Lower lobe of right lung (tissue), 2 donors: ENCODE measurements at regions not wholly inside any gene's neighbourhood (a gene's known extent, or its start where the extent isn't known, plus 50 kb on each side); places are given as distances from the start of the nearest gene placed in this dataset.
A peak's percentile ranks its signal among the peaks of the same experiment; 100 is the strongest.
"Not testable (repeated sequence)": the region's sequence is repeated elsewhere in the genome, so short reads cannot be mapped to it uniquely, and the experiment has no call there.

Experiments used
- ATAC-seq, 2 donors: fragments of 200-7000 bp; cut with Tn5 transposase; one replicate each; pipeline ENCODE4 v1.9.1; 2020 to 2022; ENCODE audit warnings: mild to moderate bottlenecking in 2 of 2, moderate library complexity in 2 of 2
- DNase-seq: peaks from one replicate; pipeline ENCODE4 v3.0.0-alpha.2; 2020
- H3K27ac ChIP-seq: fragments of 200-600 bp; one replicate; pipeline ENCODE4 v1.8.0; 2022
- H3K27me3 ChIP-seq: fragments of 200-600 bp; one replicate; pipeline ENCODE4 v1.8.0; 2022; ENCODE audit warnings: low read depth
- H3K36me3 ChIP-seq: fragments of 200-600 bp; one replicate; pipeline ENCODE4 v1.8.0; 2022; ENCODE audit warnings: mild to moderate bottlenecking
- H3K4me1 ChIP-seq: fragments of 200-600 bp; one replicate; pipeline ENCODE4 v1.8.0; 2022
- H3K4me3 ChIP-seq: fragments of 200-600 bp; one replicate; pipeline ENCODE4 v1.8.0; 2022; ENCODE audit warnings: mild to moderate bottlenecking
- H3K9me3 ChIP-seq: fragments of 200-600 bp; one replicate; pipeline ENCODE4 v1.8.0; 2022
- intact Hi-C: fragments of 100-400 bp; cut with DNase I; formaldehyde crosslinking; loops from one replicate; pipeline ENCODE4 v1.11.0; 2022
- TF ChIP-seq, protein P1 (sequence below): fragments of 200-600 bp; IDR thresholded peaks from one replicate; pipeline ENCODE4 v1.8.0; 2022; ENCODE audit warnings: antibody characterized with exemption, mild to moderate bottlenecking
- donor health status: DM: no; HTN: yes; CAD: no; lungs with severe emphysema.

DNA sequence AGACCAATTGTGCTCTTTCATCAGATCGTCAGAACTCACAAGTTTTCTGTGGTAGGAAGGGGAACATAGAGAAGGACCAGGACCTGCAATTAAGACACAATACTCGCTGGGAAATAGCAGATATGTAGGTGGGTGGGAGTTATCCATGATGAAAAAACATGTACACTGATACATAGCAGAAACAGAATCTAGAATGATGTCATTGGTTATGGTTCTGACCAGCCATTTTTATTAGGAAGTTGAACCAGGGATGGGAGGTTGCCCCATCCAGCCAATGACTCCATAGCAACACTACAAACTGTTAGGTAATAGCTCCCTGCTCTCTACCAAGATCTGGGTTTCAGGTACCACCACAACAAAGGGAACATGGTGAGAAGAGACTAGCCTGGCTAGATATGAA, 393.5 kb upstream of the PBX1 start:
- intact Hi-C loops = no loop called here
- Histone ChIP-seq H3K4me1 (no peaks in the 10 kb centered on the region), H3K4me3 (no peak overlapping the region), H3K27me3 (no peaks in the 10 kb centered on the region), H3K9me3 (no peaks in the 10 kb centered on the region), H3K27ac (no peak overlapping the region), H3K36me3 (no peaks in the 10 kb centered on the region)
- ATAC-seq (no peak), DNase-seq (no peak)
- TF ChIP-seq, protein P1, sequence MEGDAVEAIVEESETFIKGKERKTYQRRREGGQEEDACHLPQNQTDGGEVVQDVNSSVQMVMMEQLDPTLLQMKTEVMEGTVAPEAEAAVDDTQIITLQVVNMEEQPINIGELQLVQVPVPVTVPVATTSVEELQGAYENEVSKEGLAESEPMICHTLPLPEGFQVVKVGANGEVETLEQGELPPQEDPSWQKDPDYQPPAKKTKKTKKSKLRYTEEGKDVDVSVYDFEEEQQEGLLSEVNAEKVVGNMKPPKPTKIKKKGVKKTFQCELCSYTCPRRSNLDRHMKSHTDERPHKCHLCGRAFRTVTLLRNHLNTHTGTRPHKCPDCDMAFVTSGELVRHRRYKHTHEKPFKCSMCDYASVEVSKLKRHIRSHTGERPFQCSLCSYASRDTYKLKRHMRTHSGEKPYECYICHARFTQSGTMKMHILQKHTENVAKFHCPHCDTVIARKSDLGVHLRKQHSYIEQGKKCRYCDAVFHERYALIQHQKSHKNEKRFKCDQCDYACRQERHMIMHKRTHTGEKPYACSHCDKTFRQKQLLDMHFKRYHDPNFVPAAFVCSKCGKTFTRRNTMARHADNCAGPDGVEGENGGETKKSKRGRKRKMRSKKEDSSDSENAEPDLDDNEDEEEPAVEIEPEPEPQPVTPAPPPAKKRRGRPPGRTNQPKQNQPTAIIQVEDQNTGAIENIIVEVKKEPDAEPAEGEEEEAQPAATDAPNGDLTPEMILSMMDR = no peak

DNA sequence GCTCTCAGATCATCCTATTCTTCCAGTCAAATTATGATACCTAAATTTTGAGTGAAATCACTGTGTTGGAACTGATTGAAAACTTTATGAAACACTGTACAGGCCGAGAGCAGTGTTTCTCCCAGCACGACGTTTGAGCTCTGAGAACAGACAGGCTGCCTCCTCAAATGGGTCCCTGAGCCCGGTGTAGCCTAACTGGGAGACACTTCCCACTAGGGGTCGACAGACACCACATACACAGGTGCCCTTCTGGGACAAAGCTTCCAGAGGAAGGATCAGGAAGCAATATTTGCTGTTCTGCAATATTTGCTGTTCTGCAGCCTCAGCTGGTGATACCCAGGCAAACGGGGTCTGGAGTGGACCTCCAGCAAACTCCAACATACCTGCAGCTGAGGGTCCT, 392.5 kb upstream of the PBX1 start:
- H3K4me3 ChIP-seq, H3K9me3 ChIP-seq, H3K36me3 ChIP-seq, ATAC-seq, H3K27ac ChIP-seq, intact Hi-C loops, DNase-seq, H3K4me1 ChIP-seq, H3K27me3 ChIP-seq: not testable (repeated sequence)
- TF ChIP-seq, protein P1 = peak; percentile 32

DNA sequence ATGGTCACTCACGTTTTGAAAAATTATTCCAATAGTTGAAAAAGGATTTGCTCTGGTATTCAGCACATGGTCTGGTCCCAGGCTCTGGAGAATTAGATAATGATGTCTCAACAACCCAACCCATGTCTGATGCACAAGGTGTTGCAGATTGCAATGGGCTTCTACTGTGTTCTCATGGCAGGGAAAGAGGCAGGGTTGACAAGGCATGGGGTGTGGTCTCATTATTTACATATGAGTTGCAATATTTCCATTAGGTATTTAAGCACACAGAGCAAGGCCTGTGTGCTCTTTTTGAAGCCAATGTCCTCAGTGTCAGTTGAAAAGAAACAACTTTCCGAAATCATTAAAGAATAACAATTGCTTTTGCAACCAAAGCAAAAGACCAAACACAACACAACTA, 381.9 kb upstream of the PBX1 start:
- intact Hi-C loops = no loop called here
- Histone ChIP-seq H3K36me3 (no peaks in the 10 kb centered on the region), H3K27me3 (no peaks in the 10 kb centered on the region), H3K4me1 (no peaks in the 10 kb centered on the region), H3K9me3 (no peaks in the 10 kb centered on the region), H3K4me3 (no peak overlapping the region), H3K27ac (no peak overlapping the region)
- ATAC-seq = no peak
- DNase-seq = no peak
- TF ChIP-seq, protein P1 = no peak

DNA sequence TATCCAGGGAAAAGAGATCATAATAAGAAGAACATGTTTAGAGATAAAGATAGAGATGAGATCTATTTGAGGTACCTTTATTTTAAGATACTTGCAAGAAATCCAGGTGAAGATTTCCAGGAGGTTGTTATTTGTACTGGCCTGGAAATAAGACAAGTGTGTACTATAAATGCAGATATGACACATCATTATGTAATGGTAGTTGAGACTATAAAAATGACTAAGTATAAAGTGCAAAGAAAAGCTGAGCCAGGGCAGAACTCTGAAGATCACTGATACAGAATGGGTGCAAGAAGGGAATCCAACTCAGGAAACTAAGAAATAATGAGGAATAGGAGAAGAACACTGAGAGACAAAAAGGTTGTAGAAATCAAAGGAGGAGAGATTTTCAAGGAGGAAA, 378.2 kb upstream of the PBX1 start:
- H3K4me3 ChIP-seq = no peak overlapping the region
- ATAC-seq (no peak), DNase-seq (no peak)
- no peaks in the 10 kb centered on the region for H3K4me1 ChIP-seq
- TF ChIP-seq, protein P1 = no peak
- intact Hi-C loops = no loop called here
- H3K27ac ChIP-seq = no peak overlapping the region
- no peaks in the 10 kb centered on the region for H3K27me3 ChIP-seq
- H3K36me3 ChIP-seq = no peaks in the 10 kb centered on the region
- H3K9me3 ChIP-seq = no peaks in the 10 kb centered on the region

DNA sequence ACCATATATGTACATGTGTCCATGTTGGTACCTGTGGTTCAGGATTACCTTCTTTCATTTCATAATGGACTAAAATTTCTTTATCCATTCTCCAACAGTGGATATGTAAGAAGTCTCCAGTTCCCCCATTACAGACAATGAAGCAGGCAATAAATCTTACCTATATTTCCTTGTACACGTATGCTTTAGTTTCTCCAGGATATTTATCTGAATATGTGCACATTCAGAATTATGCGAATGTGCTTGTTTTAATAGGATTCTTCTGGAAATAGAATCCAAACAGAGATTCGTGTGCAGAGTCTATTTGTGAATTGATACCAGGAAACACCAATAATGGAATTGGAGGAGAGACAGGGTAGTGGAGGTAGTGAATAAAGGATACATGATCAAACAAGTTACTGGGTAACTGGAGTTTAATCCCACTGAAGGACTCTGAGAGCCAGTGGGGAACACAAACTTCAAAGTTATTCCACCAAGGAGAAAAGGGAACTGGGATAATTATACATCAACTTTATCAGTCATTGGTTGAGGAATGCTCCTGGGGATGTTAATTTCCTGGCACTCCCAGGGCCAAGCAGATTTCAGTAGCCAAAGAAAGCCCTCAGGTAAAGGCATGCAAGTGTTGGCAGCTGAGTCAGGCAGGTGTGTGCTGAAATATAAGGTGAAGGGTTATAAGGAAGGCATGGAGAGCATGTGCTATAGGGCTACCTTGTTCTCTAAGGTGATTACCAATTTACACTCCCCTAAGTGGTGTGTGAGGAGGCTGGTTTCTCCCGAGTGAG, 374.9 kb upstream of the PBX1 start:
- Histone ChIP-seq H3K27ac (no peak overlapping the region), H3K4me1 (no peaks in the 10 kb centered on the region), H3K9me3 (no peaks in the 10 kb centered on the region), H3K4me3 (no peak overlapping the region), H3K27me3 (no peaks in the 10 kb centered on the region), H3K36me3 (no peaks in the 10 kb centered on the region)
- TF ChIP-seq, protein P1 = no peak
- intact Hi-C loops = no loop called here
- ATAC-seq = no peak
- DNase-seq = no peak
